ENCODE measurements at regions not wholly inside any gene's neighbourhood (a gene's known extent, or its start where the extent isn't known, plus 50 kb on each side); places are given as distances from the start of the nearest gene placed in this dataset.

DNA sequence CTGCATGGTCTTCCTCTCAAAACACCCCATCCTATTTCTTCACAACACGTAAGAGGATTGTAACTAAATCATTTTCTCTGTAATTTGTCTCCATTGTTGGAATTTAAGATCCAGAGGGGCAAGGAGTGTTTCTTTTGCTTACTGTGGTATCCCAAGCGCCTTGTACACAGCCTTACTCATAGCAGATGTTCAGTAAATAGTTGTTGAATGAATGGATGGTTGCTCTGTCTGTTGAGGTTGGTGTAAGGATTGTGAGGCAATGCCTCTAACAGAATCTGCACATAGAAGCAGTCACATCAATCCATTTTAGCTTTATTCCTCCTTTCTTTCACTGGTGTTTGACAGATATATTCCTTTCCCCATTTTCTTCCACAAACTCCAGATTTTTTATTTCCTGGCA is 90.1 kb downstream of the ZNF365 start:
- WGBS, 2 experiments (ENCODE audit: insufficient coverage in 2 of 2) = 80% methylated on average over 1 of the region's 2 CpGs; no CpG with 5 or more reads in 1 of the 2 experiments

DNA sequence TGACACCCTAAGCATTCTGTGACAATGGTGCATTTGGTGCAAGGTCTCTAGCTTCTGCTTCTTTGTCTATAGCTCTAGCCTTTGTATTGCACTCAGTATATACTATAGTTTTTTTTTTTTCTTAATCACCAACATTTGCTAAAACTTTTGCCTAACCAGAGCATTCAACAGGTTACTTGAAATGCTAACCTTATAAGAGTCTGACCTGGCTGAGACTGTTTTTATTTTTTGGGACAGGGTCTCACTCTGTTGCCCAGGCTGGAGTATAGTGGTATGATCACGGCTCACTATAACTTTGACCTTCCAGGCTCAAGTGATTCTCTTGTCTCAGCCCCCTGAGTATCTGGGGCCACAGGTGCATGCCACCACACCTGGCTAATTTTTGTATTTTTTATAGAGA is 92.4 kb downstream of the ZNF365 start:
- WGBS, 2 experiments (ENCODE audit: insufficient coverage in 2 of 2) = 100% methylated on average over 1 of the region's 1 CpG; no CpG with 5 or more reads in 1 of the 2 experiments
- H3K4me3 ChIP-seq (ENCODE audit: extremely low read depth, insufficient read depth, low read length, poor library complexity, severe bottlenecking) = no peak overlapping the region
- peaks cover 11% of the 10 kb centered on the region for H3K9me3 ChIP-seq (ENCODE audit: control insufficient read depth, low read length)
- no peaks in the 10 kb centered on the region for H3K36me3 ChIP-seq (ENCODE audit: control insufficient read depth, insufficient read depth, low read length)
- no peaks in the 10 kb centered on the region for H3K4me1 ChIP-seq (ENCODE audit: control insufficient read depth, insufficient read depth, low read length, poor library complexity, severe bottlenecking)
- H3K27ac ChIP-seq (ENCODE audit: low read depth, low read length, severe bottlenecking) = no peak overlapping the region

More for the DNA sequence above, 90.1 kb downstream of the ZNF365 start:
- H3K4me1 ChIP-seq (ENCODE audit: control insufficient read depth, insufficient read depth, low read length, poor library complexity, severe bottlenecking) = no peaks in the 10 kb centered on the region
- H3K36me3 ChIP-seq (ENCODE audit: control insufficient read depth, insufficient read depth, low read length) = no peaks in the 10 kb centered on the region
- H3K4me3 ChIP-seq (ENCODE audit: extremely low read depth, insufficient read depth, low read length, poor library complexity, severe bottlenecking) = no peak overlapping the region
- H3K9me3 ChIP-seq (ENCODE audit: control insufficient read depth, low read length) = peaks cover 11% of the 10 kb centered on the region
- H3K27ac ChIP-seq (ENCODE audit: low read depth, low read length, severe bottlenecking) = no peak overlapping the region

DNA sequence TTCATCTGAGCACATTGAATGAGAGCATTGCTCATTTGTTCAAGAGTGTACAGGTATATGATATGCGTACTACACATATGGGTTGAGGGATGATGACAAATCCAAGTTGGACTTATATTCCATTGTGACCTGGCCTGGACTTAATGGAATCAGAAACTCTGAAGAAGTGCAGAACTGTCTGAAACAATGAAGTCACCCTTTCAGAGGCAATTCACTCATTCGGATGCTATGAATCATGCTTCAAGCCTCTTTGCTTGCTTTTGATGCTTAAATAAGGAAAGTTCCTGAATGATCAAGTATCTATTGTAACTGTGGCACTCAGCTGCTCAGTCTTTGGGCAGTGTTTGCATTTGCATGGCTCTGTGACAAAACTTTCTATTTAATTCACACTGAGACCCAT is 93.4 kb downstream of the ZNF365 start:
- Histone ChIP-seq H3K9me3 (ENCODE audit: control insufficient read depth, low read length) (peaks cover 11% of the 10 kb centered on the region), H3K4me1 (ENCODE audit: control insufficient read depth, insufficient read depth, low read length, poor library complexity, severe bottlenecking) (no peaks in the 10 kb centered on the region), H3K4me3 (ENCODE audit: extremely low read depth, insufficient read depth, low read length, poor library complexity, severe bottlenecking) (no peak overlapping the region), H3K27ac (ENCODE audit: low read depth, low read length, severe bottlenecking) (no peak overlapping the region), H3K36me3 (ENCODE audit: control insufficient read depth, insufficient read depth, low read length) (no peaks in the 10 kb centered on the region)
- 92 to 100% methylated on average over 2 of the region's 2 CpGs for WGBS, 2 experiments (ENCODE audit: insufficient coverage in 2 of 2)

DNA sequence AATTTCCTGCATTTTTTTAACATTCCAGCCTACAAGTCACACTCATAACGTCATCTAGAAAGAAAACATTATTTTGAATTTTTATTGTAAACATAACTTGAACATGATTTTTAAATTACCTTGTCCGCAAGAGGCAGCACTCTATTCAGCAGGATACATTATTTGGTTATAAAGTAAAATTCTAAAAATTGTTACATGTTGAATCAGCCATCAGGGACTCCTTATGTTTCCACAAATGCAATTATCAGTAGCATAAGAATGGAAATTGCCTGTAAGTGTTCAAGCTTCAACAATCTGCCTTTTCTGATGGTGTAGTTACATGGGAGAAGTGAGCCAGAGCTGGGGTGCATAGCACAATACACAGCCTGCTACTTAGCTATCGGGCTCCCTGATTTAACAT is 97.5 kb downstream of the ZNF365 start:
- Histone ChIP-seq H3K9me3 (ENCODE audit: control insufficient read depth, low read length) (no peaks in the 10 kb centered on the region), H3K27ac (ENCODE audit: low read depth, low read length, severe bottlenecking) (no peak overlapping the region), H3K4me1 (ENCODE audit: control insufficient read depth, insufficient read depth, low read length, poor library complexity, severe bottlenecking) (no peaks in the 10 kb centered on the region), H3K4me3 (ENCODE audit: extremely low read depth, insufficient read depth, low read length, poor library complexity, severe bottlenecking) (no peak overlapping the region), H3K36me3 (ENCODE audit: control insufficient read depth, insufficient read depth, low read length) (no peaks in the 10 kb centered on the region)
- WGBS, 2 experiments (ENCODE audit: insufficient coverage in 2 of 2) = 60 to 100% methylated on average over 1 of the region's 3 CpGs

DNA sequence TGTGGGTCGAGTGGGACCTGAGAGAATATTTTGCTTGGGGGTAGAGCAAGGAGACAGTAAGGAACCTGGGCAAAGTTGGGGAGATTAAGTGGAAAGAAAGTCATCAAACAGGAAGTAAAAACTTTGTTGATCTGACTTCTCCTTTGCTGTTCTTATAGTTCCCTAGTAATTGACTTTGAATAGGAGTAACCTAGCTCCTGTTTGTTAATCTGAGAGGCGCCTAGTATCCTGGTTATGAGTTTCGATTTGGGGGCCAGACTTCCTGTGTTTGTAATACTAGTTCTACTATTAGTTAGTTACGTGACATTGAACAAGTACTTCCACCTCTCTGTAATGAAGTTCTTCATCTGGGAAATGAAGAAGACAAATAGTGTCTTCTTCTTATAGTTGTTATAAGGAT is 99.1 kb downstream of the ZNF365 start:
- Histone ChIP-seq H3K4me1 (ENCODE audit: control insufficient read depth, insufficient read depth, low read length, poor library complexity, severe bottlenecking) (no peaks in the 10 kb centered on the region), H3K4me3 (ENCODE audit: extremely low read depth, insufficient read depth, low read length, poor library complexity, severe bottlenecking) (no peak overlapping the region), H3K9me3 (ENCODE audit: control insufficient read depth, low read length) (no peaks in the 10 kb centered on the region), H3K27ac (ENCODE audit: low read depth, low read length, severe bottlenecking) (no peak overlapping the region), H3K36me3 (ENCODE audit: control insufficient read depth, insufficient read depth, low read length) (no peaks in the 10 kb centered on the region)
- 89% methylated on average over 3 of the region's 4 CpGs; no CpG with 5 or more reads in 1 of the 2 experiments for WGBS, 2 experiments (ENCODE audit: insufficient coverage in 2 of 2)

DNA sequence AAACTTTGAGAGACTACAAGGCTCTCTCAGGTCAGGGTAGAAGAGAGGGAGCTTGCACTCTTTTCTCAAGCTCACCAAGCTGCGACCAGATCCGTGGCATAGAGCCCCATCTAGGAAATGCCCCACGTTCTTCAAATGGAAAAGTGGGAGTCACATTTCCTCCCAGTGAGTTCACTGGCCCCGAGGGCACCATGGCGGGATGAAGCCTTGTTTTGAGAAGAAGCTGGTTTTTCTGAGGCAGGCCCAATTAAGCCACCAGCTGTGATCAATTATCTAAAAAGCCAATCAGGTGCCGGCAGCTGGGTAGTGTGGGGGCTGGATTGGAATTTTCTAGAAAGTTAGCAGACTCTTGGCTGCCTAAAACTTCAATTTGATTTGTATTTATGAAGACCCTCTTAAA is 101.4 kb downstream of the ZNF365 start:
- H3K4me1 ChIP-seq (ENCODE audit: control insufficient read depth, insufficient read depth, low read length, poor library complexity, severe bottlenecking) = no peaks in the 10 kb centered on the region
- H3K4me3 ChIP-seq (ENCODE audit: extremely low read depth, insufficient read depth, low read length, poor library complexity, severe bottlenecking) = no peak overlapping the region
- H3K27ac ChIP-seq (ENCODE audit: low read depth, low read length, severe bottlenecking) = no peak overlapping the region
- H3K9me3 ChIP-seq (ENCODE audit: control insufficient read depth, low read length) = no peaks in the 10 kb centered on the region
- WGBS, 2 experiments (ENCODE audit: insufficient coverage in 2 of 2) = 87 to 95% methylated on average over 4 to 6 of the region's 6 CpGs
- H3K36me3 ChIP-seq (ENCODE audit: control insufficient read depth, insufficient read depth, low read length) = no peaks in the 10 kb centered on the region

DNA sequence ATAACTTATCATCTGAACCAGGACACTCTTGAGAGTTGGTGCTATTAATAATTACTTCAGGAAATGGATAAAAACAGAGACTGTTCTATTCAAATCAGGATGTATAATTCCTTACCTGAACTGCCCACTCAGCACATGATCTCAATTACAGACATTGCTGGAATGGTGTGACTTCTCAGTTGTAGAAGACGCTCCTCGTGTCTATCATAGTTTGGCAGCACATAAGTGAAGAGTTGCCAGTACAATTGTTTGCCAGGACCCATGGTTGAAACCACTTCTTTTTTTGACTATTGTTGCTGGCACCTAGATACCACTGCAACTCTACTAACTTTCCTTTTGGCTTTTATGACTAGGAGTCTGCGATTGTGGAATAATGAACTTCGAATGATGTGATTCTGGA is 105.4 kb downstream of the ZNF365 start:
- no peaks in the 10 kb centered on the region for H3K36me3 ChIP-seq (ENCODE audit: control insufficient read depth, insufficient read depth, low read length)
- H3K9me3 ChIP-seq (ENCODE audit: control insufficient read depth, low read length) = no peaks in the 10 kb centered on the region
- no peak overlapping the region for H3K27ac ChIP-seq (ENCODE audit: low read depth, low read length, severe bottlenecking)
- no peak overlapping the region for H3K4me3 ChIP-seq (ENCODE audit: extremely low read depth, insufficient read depth, low read length, poor library complexity, severe bottlenecking)
- H3K4me1 ChIP-seq (ENCODE audit: control insufficient read depth, insufficient read depth, low read length, poor library complexity, severe bottlenecking) = no peaks in the 10 kb centered on the region
- 94 to 100% methylated on average over 2 to 3 of the region's 4 CpGs for WGBS, 2 experiments (ENCODE audit: insufficient coverage in 2 of 2)

DNA sequence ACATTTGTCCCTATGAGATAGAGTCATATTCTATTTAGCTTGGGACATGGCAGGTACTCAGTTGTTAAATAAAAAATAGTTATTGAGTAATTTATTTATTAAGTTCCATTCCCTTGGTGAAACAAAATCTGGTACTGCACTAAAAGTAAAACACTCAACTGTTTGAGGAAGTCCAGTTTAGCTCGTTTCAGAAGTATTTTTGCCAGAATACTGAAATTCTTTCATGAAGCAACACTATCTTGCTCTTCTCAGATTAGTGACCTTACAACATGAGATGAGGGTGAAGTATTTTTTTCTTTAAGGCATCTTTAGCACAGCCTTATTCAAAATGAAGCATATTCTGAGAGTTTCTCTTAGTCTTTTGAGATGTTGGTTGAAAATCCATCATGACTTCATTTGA is 106.0 kb downstream of the ZNF365 start:
- no peaks in the 10 kb centered on the region for H3K4me1 ChIP-seq (ENCODE audit: control insufficient read depth, insufficient read depth, low read length, poor library complexity, severe bottlenecking)
- H3K9me3 ChIP-seq (ENCODE audit: control insufficient read depth, low read length) = no peaks in the 10 kb centered on the region
- H3K36me3 ChIP-seq (ENCODE audit: control insufficient read depth, insufficient read depth, low read length) = no peaks in the 10 kb centered on the region
- H3K4me3 ChIP-seq (ENCODE audit: extremely low read depth, insufficient read depth, low read length, poor library complexity, severe bottlenecking) = no peak overlapping the region
- WGBS, 2 experiments (ENCODE audit: insufficient coverage in 2 of 2) = 86% methylated on average over 1 of the region's 1 CpG; no CpG with 5 or more reads in 1 of the 2 experiments
- no peak overlapping the region for H3K27ac ChIP-seq (ENCODE audit: low read depth, low read length, severe bottlenecking)

DNA sequence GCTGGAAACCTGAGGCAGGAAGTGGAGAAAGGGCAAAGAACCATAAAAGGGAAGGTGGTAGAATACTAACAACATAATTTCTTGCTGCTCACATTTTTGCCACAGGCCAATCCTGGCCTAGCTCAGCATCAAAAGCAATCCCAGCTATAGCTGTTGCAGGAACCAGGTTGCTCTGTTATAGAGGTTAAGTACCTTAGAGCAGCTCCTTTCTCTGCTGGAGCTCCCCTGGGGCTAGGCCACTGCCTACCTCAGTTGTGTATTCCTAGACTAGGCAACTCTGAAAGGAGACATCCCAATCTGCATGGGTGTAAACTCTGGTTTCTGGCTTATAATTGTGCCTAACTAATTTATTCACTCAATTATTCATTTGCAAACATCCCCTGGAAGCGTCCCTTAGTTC is 108.4 kb downstream of the ZNF365 start:
- WGBS, 2 experiments (ENCODE audit: insufficient coverage in 2 of 2) = no CpG with 5 or more reads among the region's 1 CpG
- H3K27ac ChIP-seq (ENCODE audit: low read depth, low read length, severe bottlenecking) = no peak overlapping the region
- H3K9me3 ChIP-seq (ENCODE audit: control insufficient read depth, low read length) = no peaks in the 10 kb centered on the region
- no peaks in the 10 kb centered on the region for H3K36me3 ChIP-seq (ENCODE audit: control insufficient read depth, insufficient read depth, low read length)
- H3K4me3 ChIP-seq (ENCODE audit: extremely low read depth, insufficient read depth, low read length, poor library complexity, severe bottlenecking) = no peak overlapping the region
- H3K4me1 ChIP-seq (ENCODE audit: control insufficient read depth, insufficient read depth, low read length, poor library complexity, severe bottlenecking) = no peaks in the 10 kb centered on the region

DNA sequence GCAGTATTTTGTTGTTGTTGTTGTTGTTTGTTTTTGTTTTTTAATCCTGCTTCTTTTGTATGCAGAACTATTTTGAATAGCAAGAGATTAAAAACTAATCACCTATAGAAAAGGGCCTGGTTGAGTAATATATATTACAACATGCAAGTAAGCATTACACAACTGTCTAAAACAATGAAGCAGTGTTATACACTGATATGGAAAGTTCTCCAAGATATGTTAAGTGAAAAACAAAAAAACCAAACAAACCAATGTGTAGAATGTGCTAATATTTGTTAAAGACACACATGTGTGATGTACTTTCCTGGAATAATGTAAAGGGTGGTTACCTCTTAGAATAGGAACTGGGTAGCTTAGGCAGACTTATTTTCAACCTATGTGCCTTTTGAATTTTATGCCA is 117.4 kb downstream of the ZNF365 start:
- Histone ChIP-seq H3K4me3 (ENCODE audit: extremely low read depth, insufficient read depth, low read length, poor library complexity, severe bottlenecking) (no peak overlapping the region), H3K4me1 (ENCODE audit: control insufficient read depth, insufficient read depth, low read length, poor library complexity, severe bottlenecking) (no peaks in the 10 kb centered on the region), H3K27ac (ENCODE audit: low read depth, low read length, severe bottlenecking) (no peak overlapping the region), H3K36me3 (ENCODE audit: control insufficient read depth, insufficient read depth, low read length) (no peaks in the 10 kb centered on the region), H3K9me3 (ENCODE audit: control insufficient read depth, low read length) (no peaks in the 10 kb centered on the region)

DNA sequence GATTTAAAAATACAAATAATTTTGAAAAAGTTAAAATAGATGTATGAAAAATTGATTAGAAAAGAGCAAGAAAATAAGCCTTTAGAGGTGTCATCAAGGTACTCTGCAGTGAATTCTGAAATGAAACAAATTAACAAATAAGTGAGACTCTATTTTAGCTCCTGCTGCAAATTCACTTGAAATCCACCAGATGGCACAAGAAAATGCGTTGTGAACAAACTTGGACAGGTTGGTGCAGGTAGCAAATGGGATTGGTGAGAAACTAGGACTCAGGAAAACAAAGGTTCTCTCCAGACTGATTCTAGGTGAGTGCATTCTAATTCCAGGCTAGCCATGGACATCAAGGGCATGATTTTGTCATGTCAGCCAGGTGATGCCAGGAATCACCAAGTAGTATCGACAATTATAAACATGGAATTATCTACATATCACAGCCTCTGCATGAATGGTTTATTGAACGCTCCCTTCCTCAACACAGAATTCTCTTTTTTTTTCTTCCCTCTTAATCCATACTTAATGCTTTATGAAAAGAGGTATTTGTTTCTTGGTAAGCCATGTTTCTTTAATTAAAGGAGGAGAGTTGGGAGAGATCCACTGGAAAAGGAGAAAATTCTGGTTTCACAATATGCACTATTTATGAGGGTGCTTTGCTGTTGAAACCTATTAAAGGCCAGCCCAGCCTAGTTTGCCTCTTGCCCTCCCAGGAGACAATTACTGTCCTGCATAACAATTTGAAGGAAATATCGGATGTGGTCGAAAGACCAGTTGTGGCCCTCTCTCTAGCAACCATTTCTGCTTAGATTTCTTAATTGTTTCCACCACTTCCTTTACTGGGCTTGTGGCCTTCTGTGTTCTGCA is 118.1 kb downstream of the ZNF365 start:
- Histone ChIP-seq H3K9me3 (ENCODE audit: control insufficient read depth, low read length) (no peaks in the 10 kb centered on the region), H3K4me3 (ENCODE audit: extremely low read depth, insufficient read depth, low read length, poor library complexity, severe bottlenecking) (no peak overlapping the region), H3K4me1 (ENCODE audit: control insufficient read depth, insufficient read depth, low read length, poor library complexity, severe bottlenecking) (no peaks in the 10 kb centered on the region), H3K27ac (ENCODE audit: low read depth, low read length, severe bottlenecking) (no peak overlapping the region), H3K36me3 (ENCODE audit: control insufficient read depth, insufficient read depth, low read length) (no peaks in the 10 kb centered on the region)
- WGBS, 2 experiments (ENCODE audit: insufficient coverage in 2 of 2) = 68 to 72% methylated on average over 4 of the region's 5 CpGs

All from mesodermal cell (in vitro differentiated cells).